ENCODE measurements at regions not wholly inside any gene's neighbourhood (a gene's known extent, or its start where the extent isn't known, plus 50 kb on each side); places are given as distances from the start of the nearest gene placed in this dataset.

DNA sequence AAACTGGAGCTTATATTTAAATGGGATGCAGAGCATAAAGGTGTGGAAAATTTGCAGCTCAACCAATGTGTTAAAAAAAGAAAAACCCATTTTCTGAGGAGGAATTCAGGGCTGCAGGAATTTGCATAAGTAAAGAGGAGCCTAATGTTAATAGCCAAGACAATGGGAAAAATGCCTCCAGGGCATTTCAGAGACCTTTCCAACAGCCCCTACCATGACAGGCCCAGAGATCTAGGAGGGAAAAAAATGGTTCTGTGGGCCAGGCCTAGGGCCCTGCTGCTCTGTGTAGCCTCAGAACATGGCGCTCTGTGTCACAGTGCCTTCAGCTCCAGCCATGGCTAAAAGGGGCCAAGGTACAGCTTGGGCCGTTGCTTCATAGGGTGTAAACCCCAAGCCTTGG is 719.7 kb upstream of the ACVR2A start:
- TF ChIP-seq, protein P1, sequence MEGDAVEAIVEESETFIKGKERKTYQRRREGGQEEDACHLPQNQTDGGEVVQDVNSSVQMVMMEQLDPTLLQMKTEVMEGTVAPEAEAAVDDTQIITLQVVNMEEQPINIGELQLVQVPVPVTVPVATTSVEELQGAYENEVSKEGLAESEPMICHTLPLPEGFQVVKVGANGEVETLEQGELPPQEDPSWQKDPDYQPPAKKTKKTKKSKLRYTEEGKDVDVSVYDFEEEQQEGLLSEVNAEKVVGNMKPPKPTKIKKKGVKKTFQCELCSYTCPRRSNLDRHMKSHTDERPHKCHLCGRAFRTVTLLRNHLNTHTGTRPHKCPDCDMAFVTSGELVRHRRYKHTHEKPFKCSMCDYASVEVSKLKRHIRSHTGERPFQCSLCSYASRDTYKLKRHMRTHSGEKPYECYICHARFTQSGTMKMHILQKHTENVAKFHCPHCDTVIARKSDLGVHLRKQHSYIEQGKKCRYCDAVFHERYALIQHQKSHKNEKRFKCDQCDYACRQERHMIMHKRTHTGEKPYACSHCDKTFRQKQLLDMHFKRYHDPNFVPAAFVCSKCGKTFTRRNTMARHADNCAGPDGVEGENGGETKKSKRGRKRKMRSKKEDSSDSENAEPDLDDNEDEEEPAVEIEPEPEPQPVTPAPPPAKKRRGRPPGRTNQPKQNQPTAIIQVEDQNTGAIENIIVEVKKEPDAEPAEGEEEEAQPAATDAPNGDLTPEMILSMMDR (conservative IDR thresholded peaks at IDR 0.05): no peak
- no peak for TF ChIP-seq EZH2 (IDR thresholded peaks at IDR 0.05; ENCODE audit: low read depth)
